HG02973 (cell line): ENCODE measurements at regions not wholly inside any gene's neighbourhood (a gene's known extent, or its start where the extent isn't known, plus 50 kb on each side); places are given as distances from the start of the nearest gene placed in this dataset.

Source experiments
- ATAC-seq: cut with Tn5 transposase; IDR thresholded peaks from one replicate; pipeline ENCODE4 v1.9.1; 2021; ENCODE audit warnings: moderate library complexity; ENCODE audit not compliant: unreplicated experiment

DNA sequence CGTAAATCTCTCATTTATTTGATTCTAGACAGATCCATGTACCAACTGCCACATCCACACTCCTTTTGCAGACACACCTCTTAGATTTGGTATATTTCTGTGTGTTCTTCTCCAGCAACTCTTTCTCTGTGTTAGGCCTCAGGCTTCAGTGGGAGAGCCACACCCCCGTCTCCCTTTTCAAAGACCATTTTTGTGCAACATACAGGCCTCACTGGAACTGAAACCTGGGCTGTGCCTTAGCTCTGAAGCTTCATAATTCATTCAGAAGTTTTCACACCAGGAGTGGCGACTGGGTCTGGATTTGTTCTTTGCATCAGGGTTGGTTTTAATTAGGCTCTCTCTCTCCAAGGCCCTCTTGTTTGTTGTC is 170.2 kb downstream of the THBS2 start:
- no peak for ATAC-seq

DNA sequence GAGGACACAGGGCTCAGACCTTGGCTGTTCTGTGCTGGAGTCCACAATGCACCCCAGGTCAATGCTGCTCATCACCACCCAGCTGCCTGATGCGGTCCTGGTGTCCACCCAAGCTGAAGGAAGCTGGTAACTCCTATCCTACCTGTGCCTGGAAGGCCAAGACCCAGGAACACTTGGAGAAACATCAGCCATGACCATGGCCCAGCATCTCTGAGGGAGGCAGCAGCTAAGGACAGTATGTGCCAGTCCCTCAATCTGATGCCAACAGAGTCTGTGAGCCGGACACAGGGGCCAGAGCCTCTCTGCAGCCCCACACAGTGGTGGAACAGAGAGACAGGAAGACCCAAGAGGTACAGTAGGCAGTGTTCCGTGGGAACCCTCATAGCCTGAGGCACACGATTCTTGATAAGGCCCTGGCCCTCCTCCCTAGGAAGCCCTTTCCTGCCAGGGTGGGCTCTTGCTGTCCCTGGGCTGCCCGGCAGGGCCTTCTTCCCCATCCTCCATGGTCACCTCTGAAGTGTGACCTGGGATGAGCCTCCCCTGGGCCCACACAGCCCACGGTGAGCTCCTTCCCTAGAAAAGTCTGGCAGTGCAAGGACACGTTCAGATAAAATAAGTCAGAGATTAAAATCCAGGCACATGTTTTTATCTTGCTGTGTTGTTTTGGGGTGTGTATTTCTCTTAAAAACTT is 170.7 kb downstream of the THBS2 start:
- no peak for ATAC-seq

DNA sequence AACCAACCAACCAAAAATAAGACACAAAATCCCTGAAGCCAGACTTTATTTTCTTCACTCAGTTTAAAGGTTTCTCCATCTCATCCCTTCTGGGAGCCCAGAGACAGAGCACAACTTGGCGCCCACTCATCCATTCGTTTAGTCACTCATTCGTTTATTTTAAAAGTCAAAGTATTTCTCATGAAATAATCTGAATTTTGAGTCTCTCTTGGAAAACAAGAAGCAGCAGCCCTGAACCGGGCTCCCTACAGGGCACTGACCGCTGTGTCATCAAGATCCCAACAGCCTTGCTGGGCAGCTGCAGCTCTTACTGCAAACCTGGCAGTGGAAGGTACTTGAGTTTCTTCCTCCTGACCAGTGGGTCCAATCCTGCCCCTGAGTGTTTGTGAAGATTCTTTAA is 171.6 kb downstream of the THBS2 start:
- no peak for ATAC-seq

DNA sequence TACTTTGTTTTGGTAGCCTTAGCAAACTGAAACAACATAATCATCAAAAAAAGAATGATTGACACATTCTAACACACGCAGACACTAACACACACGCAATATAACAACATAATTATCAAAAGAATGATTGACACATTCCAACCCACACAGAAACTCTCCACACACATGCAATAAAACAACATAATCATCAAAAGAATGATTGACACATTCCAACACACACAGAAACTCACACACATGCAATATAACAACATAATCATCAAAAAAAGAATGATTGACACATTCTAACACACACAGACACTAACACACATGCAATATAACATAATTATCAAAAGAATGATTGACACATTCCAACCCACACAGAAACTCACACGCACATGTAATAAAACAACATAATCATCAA is 172.4 kb downstream of the THBS2 start:
- no peak for ATAC-seq

DNA sequence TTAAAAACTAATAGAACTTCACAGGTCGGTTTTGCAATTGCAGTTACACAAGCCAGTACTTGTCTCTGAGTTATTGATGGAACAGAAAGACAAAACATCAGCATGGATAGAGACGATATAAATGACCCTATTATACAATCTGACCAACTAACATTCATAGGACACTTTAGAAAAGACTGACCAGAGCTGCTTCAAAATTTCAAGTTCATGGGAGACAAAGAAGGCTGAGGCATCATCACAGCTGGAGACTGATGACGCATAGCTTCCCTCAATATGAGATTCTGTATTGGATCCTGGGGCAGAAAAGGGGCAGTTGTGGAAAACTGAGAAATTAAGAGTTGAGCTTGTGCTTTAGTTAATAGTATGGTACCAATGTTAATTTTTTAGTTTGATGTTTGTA is 174.0 kb downstream of the THBS2 start:
- ATAC-seq: no peak

DNA sequence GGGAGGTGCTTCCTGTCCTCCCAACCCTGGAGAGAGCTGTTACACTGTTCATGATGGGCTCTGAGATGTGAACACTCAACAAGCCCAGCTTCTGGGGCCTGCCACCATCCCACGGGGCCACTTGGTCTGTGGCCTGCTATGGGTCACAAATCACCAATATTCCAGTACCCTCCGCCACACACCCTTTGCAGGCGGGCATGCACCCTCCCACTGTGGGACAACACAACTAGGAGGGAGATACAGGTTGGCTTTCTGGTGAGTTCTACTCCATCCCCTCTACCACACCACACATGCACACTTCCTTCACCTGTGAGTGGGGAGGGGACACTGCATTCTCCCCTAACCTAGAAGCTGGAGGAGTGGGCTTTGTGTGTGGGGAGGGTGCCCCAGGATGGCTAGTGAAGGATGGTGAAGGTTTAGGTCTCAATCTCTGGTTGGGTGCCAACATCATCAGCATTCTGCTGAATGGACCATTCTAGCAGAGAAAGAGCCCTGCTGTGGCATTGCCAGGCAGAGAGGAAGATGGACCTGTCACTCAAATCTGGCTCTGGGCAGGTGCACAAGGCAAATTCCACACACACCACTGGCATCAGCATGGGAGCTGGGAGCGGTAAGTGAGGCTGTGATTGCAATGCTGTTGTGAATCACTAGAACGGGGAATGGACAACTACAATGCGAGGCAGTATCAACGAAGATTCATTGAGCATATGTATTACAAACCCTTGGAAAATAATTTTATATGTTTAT is 175.1 kb downstream of the THBS2 start:
- ATAC-seq: no peak

DNA sequence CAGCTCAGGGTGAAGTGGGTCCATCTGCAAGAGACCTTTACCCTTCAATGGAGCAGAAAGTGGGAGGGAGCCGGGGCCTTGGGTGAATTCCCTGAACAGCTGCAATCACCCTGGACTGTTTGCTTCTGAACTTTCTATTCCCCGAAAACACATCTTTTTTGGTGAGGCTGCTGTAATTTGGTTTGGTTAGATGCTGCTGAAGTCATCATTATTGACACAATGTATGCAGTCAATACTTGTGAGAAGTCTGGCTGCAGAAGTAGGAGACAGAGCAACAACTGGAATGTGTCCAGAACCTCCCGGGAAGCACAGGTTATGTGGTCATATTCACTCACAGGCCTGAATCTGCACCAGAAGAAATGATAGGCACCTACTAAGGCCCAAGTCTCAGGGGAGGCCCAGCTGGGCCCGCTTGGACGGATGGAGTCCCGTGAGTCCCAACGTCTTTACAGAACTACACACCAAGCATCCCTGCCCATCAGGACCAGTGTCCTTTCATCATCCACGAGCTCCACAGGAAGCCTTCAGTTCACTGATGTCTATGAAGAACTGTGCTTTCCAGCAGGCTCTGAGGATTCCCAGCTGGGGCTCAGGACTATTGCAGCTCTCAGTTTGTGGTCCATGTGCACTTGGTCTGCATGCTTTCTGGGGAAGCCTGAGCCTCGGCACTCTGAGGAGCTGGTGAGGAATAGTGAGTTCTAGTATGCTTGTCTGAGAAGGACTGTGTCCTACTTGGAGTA is 177.6 kb downstream of the THBS2 start:
- no peak for ATAC-seq

DNA sequence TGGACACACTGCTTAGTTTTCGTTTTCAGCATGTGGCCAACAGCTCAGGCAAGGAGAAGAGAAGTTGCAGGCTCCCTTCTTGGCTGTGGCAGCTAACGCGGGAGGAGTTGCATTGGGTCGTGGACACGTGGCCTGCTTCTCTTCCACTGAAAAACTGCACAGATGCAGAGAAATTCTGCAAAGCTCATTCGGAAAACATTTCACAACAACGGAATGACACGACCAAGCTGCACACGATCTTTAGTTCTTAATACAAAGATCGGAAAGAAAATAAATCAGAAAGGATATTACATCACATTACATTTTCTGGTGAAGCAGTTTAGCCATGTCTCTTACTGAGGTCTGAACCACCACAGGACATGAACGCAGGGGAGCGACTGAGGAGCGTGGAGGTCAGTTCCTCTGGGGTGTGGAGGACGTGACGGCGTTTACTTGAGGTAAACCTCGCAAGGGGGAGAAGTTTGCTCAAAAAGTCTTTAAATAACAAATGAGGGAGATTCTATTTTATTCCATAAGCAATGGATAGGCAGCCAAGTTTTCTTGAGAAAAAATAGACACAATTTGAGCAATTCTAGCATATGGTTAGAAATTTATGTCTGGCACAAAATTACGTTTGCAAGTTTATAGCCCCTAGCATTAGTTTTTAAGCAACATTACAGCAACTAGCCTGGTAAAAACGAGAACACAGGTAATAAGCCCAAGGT is 178.3 kb downstream of the THBS2 start:
- no peak for ATAC-seq

DNA sequence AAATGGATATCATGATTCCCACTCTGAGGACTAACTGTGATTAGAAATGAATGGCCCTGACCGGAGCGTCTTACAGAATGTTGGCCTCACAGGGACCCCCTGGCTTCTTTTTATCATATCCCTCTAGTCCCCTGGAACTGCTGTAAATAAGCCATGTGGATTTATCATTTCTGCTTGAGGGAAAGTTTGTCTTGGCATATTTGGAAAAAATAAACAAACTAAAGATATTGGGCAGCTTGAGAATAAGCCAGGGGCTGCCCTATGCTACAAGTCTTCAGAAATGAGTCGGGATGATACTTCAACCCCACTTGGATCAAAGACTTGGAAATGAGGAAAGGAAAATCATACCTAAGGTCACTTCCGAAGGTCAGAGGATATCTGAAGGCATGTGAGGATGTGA is 179.1 kb downstream of the THBS2 start:
- ATAC-seq: no peak

DNA sequence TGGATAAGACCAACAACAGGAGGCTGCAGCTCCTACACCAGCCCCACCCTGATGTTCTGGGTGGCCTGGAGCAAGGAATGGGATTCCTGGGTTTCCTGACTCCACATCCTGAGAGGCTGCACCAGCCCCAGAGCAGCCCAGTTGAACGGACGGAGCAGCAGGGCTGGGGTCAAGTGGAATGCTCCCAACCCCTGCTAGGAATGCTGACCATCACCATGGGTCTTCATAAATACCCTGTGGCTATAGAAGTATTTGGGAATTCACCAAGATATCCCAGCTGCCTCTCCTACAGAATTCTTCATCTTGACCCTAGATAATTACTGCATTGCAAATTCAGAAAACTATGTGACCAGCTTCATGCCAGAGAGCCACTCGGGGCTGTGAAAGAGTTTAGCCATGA is 180.3 kb downstream of the THBS2 start:
- ATAC-seq: no peak

DNA sequence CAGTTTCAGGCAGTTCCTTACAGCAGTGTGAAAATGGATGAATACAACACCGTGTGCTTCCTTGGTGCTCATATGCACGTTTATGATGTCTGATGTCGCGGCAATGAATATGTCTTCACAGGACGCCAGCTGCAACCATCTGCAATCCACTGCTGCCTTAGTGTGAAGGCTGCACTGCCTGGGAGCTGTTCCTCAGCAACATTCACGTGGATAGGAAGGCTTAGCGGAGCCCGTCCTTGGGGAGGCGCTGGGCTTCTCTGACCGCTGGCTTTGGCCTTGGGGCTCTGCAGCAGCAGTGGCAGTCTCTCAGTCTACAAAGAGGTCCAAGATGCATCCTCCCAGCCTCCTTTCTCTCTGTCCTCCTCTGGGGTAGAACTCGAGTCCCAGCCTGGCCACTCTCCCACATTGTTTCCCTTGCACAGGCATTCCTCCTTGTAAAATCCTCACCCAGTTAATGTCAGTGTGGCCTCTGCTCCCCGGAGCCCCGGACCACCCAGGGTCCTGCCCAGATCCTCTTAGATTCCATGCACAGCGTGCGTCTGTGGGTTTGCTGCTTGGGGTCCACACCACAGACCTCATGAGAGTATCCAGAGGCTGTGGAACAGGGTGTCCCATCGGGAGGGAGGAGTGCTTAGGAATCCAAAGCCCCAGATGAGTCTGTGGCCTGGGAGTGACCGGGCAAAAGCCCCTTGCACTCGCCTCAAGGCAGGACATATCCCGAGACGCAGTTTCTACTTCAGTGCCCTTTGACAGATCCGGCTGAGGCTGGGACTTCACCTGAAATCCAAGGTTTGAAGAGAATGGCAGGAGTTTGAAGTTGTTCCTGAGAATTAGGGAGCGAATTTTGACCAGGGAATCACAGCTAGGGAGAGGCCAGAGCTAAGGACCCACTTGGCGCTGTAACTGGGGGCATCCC is 181.3 kb downstream of the THBS2 start:
- no peak for ATAC-seq

DNA sequence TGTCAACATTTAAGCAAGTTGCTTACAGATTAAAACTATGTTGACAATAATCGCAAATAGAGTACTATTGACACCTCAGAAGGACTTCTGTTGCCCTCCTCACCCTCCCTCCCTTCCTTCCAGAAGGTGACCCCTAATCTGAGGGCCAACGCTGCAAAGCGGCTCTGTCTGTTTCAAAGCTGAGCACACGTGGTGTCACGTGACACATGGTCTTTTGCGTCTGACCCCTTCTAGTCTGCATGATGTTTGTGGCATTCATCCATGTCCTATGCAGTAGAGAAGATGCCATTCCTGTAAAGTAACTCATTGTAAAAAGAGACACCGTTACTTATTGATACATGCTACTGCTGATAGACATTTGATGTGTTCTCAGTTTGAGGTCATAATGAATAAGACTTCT is 182.3 kb downstream of the THBS2 start:
- ATAC-seq: no peak

DNA sequence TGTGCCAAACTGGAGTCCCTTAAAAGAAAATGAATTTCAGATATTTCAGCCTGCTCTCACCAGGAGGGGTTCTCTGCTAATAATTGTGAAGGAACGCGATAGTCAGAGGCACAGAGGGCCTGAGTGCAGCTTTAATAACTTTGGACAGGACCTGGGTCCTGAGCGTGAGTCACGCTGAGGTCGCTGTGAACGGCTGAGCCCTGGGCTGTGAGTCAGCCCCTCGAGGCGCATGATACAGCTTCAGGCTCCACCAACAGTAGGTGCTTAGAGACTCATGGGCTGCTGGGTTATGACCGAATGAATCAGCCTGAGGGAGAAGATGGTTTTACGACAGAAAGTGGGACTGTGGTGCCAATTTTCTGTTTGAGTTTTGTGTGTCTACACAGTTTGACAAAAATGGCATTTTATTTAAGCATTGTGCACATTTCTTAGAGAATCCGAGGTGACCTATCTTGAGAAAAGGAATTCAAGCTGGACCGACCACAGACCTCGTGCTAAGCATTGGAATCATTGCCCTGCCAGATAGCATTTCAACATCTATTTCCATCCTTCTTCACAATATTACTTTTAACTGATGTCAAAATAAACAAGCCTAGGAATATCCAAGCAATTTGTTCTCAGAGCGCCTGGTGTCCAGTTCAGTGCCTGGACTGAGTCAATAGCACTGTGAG is 183.0 kb downstream of the THBS2 start:
- no peak for ATAC-seq

DNA sequence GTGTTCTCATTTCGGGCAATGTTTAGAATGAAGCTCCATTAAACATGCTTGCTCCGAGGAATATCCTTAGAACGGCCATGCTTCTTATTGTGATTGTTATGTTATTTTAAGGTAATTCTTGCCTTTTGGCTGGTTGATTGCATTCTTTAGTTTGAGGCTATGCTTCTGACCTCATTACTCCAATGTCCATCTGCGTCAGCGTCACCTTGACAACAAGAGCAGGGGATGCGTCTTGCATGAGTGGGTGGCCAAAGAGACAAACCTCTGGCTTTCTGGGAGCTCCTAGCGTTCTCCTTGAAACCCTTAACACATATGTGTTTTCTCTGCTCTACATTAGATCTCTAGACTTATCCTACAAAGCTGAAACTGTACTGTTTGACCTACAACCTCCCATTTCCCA is 184.3 kb downstream of the THBS2 start:
- no peak for ATAC-seq

DNA sequence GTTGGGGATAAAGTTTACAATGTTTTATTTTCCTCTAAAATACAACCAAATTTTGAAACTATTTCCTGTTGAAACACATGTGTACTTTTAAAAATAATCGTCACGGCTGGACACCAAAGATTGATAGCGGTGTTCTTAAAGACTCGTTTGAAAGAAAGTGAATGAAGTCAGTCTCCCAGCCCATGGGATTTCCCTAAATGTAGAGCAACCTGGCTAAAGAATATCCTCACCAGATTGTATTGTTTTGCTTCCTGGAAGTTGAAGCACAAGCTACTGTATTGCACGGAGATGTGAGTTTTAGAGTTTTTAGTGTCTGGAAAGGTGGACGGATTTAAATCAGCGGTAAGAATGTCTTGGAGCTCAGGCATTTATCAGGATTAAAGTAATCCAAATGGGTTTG is 189.5 kb downstream of the THBS2 start:
- no peak for ATAC-seq

DNA sequence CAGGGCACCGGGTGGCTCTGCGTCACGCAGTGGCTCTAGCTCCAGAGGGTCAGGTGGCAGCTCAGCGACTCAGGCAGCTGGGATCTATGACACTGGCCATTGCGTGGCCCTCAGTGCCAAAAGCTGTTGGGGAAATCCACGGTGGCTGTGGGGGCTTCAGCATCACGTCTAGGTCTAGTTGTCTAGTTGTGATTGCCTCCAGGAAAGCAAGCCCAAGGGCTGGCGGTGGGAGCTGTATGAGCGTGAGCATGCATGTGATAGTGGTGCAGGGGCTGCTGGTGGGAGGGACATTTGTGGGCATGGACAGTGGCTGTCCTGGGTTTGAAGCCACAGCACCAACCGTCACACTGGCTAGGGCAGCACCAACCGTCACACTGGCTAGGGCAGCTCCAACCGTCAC is 191.4 kb downstream of the THBS2 start:
- ATAC-seq: no peak

DNA sequence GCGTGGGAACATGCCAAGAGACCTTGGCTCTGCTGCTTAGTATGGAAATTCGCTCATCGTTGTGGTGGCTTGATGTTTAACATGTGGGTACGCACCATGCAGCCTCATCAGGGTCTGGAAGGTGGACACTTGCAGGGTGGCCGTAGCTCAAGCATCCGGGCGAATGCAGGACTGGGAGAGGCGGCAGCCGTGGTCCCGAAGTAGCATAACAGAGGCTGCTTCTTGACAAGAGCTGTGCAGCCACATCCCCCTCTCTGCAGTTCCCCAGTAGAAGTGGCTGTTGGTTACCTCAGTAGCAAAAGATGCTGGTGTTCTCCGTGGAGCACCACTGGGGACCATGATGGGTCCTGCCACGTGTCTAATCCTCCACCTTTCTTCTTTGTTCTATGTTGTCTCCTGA is 195.0 kb downstream of the THBS2 start:
- no peak for ATAC-seq

DNA sequence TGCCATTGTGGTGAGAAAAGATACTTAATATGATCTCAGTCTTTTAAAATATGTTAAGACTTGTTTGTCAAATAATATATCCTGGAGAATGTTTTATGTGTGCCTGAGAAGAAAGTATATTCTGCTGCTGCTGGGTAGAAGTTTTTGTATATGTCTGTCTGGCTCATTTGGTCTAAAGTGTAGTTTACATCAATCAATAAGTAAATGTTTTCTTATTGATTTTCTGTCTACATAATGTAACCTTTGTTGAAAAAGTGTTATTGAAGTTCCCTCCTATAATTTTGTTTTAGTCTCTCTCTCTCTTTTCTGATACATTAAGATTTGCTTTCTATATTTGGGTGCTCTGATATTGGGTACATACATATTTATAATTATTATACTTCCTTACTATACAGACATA is 201.2 kb downstream of the THBS2 start:
- ATAC-seq: no peak

DNA sequence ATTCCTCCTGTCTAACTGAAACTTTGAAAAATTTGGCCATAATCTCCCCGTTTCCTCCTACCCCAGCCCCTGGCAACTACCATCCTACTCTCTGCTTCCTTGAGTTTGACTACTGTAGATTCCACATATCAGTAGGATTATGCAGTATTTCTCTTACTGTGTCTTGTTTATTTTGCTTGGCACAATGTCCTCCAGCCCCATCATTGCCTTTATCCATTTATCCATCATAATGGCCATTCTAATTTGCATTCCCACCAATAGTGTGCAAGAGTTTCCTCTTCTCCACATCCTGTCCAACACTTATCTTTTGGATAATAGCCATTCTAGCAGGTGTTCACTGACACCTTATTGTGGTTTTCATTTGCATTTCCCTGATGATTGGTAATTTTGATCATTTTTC is 202.3 kb downstream of the THBS2 start:
- ATAC-seq: no peak

DNA sequence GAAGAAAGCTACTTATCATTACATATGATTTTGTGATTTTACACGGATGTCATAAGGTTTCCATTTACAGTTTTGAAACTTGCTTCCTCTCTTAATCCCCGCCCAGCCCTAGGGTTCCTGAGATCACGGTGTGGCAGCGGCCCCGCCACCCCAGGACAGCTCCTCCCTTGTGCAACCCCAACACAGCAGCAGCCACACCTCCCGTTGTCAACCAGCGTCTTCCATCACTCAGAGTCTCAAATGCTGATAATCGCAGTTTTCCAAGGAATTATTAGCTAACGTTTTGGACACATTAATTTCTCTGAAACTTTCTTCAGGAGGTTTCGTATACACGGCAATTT is 204.8 kb downstream of the THBS2 start:
- no peak for ATAC-seq
